GM12878 (cell line): ENCODE measurements at regions not wholly inside any gene's neighbourhood (a gene's known extent, or its start where the extent isn't known, plus 50 kb on each side); places are given as distances from the start of the nearest gene placed in this dataset.

Experiments
- CEBPB ChIP-seq, 2 experiments: fragments of 150-350 bp in 1 of 2; IDR thresholded peaks; 2 replicates each; pipeline ENCODE4 v1.6.1; 2012 to 2014; ENCODE audit warnings: low read depth in 2 of 2, low read length in 2 of 2, borderline replicate concordance in 1 of 2, inconsistent platforms in 1 of 2
- CHD2 ChIP-seq: IDR thresholded peaks from 2 replicates; pipeline ENCODE4 v1.6.1; 2011; ENCODE audit warnings: low read depth, low read length, improper control_type of control experiment, borderline replicate concordance
- FOXK2 ChIP-seq: fragments of 450-650 bp; IDR thresholded peaks from 2 replicates; pipeline ENCODE4 v1.6.1; 2017; ENCODE audit warnings: mild to moderate bottlenecking, moderate library complexity
- NFIC ChIP-seq: IDR thresholded peaks from 2 replicates; pipeline ENCODE4 v1.6.1; 2012; ENCODE audit warnings: low read depth, mild to moderate bottlenecking, inconsistent platforms, low read length, moderate library complexity
- PBX3 ChIP-seq: IDR thresholded peaks from 2 replicates; pipeline ENCODE4 v1.6.1; 2011; ENCODE audit warnings: mild to moderate bottlenecking, low read depth, low read length, moderate library complexity; ENCODE audit not compliant: insufficient replicate concordance
- POLR2A ChIP-seq: IDR thresholded peaks from 2 replicates; pipeline ENCODE4 v1.6.1; 2011; ENCODE audit warnings: low read depth, mild to moderate bottlenecking, low read length
- RAD51 ChIP-seq: fragments of 450-650 bp; IDR thresholded peaks from 2 replicates; pipeline ENCODE4 v1.6.1; 2016; ENCODE audit warnings: moderate library complexity, mild to moderate bottlenecking, inconsistent platforms
- USF1 ChIP-seq: IDR thresholded peaks from 2 replicates; pipeline ENCODE4 v1.6.1; 2011; ENCODE audit warnings: borderline replicate concordance, low read depth, mild to moderate bottlenecking, moderate library complexity, mixed read lengths, low read length; ENCODE audit not compliant: insufficient read depth; ENCODE audit errors: extremely low read length
- TF ChIP-seq, protein P1 (sequence below): IDR thresholded peaks from 2 replicates; pipeline ENCODE4 v1.6.1; 2011; ENCODE audit warnings: low read depth, mild to moderate bottlenecking, low read length, moderate library complexity, borderline replicate concordance; ENCODE audit errors: extremely low read depth

- TF ChIP-seq CHD2 (no peak), USF1 (no peak), FOXK2 (no peak), CEBPB (IDR thresholded peaks at IDR 0.05; ENCODE audit: borderline replicate concordance in 1 of 2, low read depth in 2 of 2, low read length in 2 of 2) (no peak), NFIC (no peak), POLR2A (no peak), PBX3 (no peak), RAD51 (no peak)
- TF ChIP-seq, protein P1, sequence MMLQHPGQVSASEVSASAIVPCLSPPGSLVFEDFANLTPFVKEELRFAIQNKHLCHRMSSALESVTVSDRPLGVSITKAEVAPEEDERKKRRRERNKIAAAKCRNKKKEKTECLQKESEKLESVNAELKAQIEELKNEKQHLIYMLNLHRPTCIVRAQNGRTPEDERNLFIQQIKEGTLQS, result no peak
Measured at GRCh38 chr9:82346040-82346439, 357.5 kb downstream of the SPATA31D1 start.
